GM12864 (cell line): ENCODE measurements at regions not wholly inside any gene's neighbourhood (a gene's known extent, or its start where the extent isn't known, plus 50 kb on each side); places are given as distances from the start of the nearest gene placed in this dataset.

ENCODE experiments used
- DNase-seq: peaks from one replicate; pipeline ENCODE4 v3.0.0-alpha.2; 2011; ENCODE audit warnings: low read depth
- H3K4me3 ChIP-seq: 2 replicates; pipeline ENCODE4 v1.5.1; 2011; ENCODE audit warnings: mild to moderate bottlenecking, low read depth, low read length, control low read depth
- TF ChIP-seq, protein P1 (sequence below): IDR thresholded peaks from 2 replicates; pipeline ENCODE4 v1.5.1; 2011; ENCODE audit warnings: low read depth, mild to moderate bottlenecking, moderate library complexity, low read length, control low read depth, inconsistent platforms; ENCODE audit errors: missing control alignments

- TF ChIP-seq, protein P1, sequence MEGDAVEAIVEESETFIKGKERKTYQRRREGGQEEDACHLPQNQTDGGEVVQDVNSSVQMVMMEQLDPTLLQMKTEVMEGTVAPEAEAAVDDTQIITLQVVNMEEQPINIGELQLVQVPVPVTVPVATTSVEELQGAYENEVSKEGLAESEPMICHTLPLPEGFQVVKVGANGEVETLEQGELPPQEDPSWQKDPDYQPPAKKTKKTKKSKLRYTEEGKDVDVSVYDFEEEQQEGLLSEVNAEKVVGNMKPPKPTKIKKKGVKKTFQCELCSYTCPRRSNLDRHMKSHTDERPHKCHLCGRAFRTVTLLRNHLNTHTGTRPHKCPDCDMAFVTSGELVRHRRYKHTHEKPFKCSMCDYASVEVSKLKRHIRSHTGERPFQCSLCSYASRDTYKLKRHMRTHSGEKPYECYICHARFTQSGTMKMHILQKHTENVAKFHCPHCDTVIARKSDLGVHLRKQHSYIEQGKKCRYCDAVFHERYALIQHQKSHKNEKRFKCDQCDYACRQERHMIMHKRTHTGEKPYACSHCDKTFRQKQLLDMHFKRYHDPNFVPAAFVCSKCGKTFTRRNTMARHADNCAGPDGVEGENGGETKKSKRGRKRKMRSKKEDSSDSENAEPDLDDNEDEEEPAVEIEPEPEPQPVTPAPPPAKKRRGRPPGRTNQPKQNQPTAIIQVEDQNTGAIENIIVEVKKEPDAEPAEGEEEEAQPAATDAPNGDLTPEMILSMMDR, result no peak
- no peak overlapping the region for H3K4me3 ChIP-seq
- DNase-seq, result no peak
Observed at GRCh38 chr3:99131876-99132275, 230.4 kb upstream of the DCBLD2 start.

DNA sequence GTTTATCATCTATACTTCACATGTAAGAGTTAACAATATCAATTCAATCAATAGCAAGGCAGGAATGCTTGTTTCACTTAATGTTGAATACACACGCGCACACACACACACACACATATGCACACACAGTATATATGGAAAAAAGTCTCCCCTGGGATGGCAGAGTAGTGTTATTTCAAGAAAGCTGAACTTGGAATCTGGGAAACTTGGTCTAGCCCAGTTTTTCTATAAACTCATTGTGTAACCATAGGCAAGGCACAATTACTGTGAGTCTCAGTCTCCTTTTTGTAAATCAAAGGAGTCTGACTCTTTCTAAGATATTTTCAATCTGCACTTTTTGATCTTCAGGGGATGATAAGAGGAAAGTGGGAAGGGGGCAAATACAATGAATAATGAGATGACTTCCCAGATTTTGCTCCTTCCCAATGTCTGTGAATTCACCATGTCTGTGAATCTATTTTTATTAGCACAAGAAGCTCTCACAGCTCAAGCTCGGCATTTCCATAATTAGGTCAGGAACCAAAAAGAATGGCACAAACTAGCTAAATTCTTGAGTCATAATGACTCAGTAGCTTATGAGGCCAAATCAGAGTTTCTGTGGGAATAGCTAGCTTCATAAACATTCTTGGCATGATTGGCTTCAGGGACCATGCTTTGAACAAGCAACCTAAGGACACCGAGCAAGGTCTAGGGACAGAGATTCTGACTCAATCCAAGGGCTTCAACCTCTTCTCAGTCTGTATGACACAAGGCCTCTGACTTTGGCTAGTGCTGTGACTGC lies 227.4 kb upstream of the DCBLD2 start:
- no peak overlapping the region for H3K4me3 ChIP-seq
- no peak for DNase-seq
- TF ChIP-seq, protein P1, result no peak

DNA sequence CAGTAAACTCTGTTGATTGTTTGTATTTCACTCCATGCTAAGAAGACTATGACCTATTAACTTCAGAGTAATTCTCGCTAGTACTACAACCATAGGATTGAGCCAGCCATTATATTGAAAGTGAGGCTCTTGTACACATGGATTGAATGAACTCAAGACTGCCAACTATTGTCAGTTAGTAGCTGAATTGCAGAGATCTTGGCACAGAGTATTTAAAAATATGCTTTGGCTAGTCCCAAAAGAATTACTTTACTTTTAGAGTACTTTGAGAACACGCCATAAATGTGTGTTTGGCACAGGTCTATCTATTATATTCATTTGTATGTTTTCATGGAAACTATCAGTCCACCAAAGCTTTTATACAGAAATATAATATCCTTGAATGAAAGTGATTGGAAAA lies 226.7 kb upstream of the DCBLD2 start:
- TF ChIP-seq, protein P1, result no peak
- no peak for DNase-seq
- H3K4me3 ChIP-seq, result no peak overlapping the region

- TF ChIP-seq, protein P1, result no peak
- DNase-seq, result no peak
Observed at GRCh38 chr3:99126316-99126715, 224.8 kb upstream of the DCBLD2 start.

GRCh38 chr3:99119385-99119784 lies 217.9 kb upstream of the DCBLD2 start:
- no peak overlapping the region for H3K4me3 ChIP-seq
- DNase-seq, result no peak
- TF ChIP-seq, protein P1, result no peak

More at GRCh38 chr3:99126316-99126715, 224.8 kb upstream of the DCBLD2 start:
- no peak overlapping the region for H3K4me3 ChIP-seq

GRCh38 chr3:99118381-99118780 lies 216.9 kb upstream of the DCBLD2 start:
- TF ChIP-seq, protein P1, result no peak
- no peak for DNase-seq
- H3K4me3 ChIP-seq, result no peak overlapping the region
